Fibroblast of skin of abdomen (primary cell): ENCODE measurements at regions not wholly inside any gene's neighbourhood (a gene's known extent, or its start where the extent isn't known, plus 50 kb on each side); places are given as distances from the start of the nearest gene placed in this dataset.
A peak's percentile ranks its signal among the peaks of the same experiment; 100 is the strongest.

Experiments used
- DNase-seq: peaks from one replicate; pipeline ENCODE4 v3.0.0-alpha.2; 2013

DNA sequence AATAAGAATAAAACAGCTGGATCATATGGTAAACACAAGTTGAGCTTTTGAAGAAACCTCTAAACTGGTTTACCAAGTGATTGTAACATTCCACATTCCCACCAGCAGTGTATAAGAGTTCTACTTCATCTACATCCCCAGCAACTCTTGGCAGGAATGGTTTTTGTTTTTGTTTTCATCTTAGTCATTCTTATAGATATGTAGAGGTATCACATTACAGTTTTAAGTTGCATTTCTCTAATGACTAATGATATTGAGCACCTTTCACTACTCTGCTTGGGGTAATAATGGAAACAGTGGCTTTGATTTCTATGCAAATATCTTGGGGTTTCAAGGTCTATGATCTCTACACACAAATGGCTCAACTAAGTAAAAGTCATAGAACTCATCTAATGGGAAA lies 614.5 kb downstream of the TBC1D4 start:
- DNase-seq = peak; percentile 19

DNA sequence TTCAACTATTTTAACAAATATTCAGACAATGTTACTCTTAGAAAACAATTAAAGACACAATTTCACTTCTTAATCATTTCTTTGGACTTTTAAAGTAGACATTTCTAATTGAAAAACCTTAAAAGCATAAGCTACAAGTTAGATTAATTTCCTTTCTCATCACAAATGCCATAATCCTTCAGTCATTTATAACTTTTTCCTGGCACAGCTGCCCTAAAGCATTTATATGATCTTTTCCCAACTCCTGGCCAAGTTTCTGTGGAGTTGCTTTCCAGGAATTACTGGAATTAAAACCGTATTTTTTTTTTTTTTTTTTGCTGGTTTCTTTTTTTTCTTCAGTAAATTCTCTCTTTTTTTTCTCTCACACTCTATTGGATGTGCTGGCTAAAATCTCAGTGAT lies 615.9 kb downstream of the TBC1D4 start:
- DNase-seq = peak; percentile 44

DNA sequence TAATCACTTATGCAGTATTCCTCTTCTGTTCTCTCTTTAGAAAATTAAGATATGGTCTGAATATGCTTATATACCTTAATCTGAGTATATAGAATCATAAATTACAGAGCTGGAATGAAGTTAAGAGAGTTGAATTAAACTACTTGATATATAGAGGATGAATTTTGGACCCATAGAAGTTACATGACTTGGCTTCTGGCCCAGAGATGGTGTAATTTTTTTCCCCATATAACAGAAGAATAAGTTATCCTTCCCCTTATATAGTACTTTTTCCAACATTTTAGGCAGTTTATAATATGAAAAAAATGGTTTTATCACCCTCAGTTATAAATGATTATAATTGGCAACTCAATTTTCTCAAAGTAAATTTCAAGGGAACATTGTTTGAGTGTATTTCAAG lies 616.3 kb downstream of the TBC1D4 start:
- no peak for DNase-seq

DNA sequence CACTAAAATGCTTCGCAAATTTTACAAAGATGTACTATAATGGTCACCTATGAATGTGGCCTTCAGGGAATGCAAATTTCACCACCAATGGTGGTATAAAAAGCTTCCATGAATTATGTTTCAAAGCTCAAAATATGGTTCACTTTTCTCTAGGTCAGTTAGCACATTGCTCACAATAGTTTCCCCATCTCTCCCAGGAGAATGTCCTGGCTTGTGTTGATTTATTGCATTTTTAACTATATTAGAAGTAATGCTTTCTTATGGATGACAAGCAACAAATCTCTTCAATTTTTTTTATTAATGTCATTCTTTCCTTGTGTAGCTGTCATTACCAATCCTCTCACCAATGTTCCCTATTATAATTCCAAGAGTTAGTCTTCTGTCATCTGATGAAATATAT lies 621.2 kb downstream of the TBC1D4 start:
- DNase-seq = peak; percentile 38

DNA sequence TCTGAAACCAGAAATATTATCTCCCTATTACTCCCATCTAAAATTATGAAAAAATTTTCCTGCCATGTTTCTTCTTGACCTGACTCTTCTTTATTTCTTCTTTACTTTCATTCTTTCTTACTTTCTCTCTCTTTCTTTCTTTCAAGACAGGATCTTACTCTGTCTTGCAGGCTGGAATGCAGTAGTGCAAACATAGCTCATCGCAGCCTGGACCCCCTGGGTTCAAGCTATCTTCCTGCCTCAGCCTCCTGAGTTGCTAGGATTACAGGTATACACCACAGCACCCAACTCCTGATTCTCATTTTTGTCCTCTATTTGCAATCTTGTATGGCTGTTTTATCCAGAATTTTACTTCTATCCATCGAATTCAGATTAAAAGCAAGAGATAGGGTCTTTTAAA lies 631.1 kb downstream of the TBC1D4 start:
- no peak for DNase-seq

DNA sequence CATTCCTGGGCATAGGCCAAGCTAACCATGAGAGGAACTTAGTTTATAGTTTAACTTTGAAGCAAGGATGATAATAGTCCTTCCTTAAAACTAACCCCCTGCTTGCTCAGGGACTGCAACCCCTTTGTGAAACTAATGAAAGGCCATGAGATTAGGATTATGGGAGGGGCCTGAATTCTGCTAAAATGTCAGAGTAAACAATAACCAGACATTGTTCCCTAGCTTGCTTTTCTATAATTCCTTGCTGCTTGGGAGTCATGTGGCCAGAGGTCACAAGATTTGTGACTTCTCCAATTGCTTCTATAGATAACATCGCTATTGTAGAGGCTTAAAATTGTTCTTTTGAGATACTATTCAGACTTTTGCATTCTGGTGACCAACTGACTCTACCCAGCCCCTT lies 634.0 kb downstream of the TBC1D4 start:
- no peak for DNase-seq

DNA sequence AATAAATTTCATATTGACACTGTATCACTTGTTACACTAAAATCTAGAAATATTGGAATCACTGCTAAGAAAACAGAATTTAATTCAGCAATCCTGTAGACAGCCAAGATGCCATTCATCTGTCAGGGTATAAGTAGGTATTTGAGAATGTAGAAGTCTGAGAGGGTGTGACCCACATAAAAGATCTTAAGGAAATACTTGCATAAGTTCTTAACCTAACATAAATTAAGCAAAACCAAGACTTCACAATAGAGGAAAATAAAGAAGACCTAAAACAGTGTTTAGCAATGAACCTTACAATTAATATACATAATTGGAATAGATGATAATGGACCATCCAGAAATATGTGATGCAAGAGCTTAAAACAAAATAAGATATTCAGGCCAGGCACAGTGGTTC lies 636.2 kb downstream of the TBC1D4 start:
- no peak for DNase-seq

DNA sequence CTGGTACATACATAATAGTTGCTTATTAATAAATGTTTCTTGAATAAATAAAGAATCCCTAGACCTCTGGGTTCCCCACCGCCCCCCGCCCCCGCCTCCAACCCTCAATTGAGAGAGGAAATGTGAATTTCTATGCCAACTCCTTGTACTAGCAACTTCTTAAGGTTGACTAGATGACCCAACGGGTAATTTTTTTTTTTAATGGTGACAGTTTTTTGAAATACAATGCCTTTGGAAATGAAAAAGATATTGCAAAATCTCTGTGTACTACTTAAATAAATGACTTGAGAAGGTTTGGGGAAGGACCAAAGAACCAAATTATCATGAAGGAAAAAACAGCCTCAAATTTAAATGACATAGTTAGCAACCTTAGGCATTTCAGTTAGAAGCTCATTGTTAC lies 640.3 kb downstream of the TBC1D4 start:
- DNase-seq = no peak

DNA sequence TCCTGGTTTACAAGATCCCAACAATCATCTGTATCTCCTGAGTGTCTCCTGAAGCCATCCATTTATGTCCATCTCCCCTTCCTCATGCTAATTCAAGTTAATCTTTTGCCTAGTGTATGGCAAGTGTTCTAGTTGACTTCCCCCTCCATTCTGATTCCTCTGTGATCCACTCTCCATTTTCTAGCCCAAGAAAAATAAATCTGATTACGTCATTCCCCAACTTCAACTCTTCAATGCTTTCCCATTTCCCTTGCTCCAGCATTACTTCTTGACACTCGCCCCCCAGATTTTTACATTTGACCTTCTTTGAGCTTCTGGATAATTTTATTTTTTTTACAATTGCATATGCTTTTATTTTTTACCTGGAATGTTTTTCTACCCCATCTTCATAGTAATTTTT lies 640.8 kb downstream of the TBC1D4 start:
- no peak for DNase-seq

DNA sequence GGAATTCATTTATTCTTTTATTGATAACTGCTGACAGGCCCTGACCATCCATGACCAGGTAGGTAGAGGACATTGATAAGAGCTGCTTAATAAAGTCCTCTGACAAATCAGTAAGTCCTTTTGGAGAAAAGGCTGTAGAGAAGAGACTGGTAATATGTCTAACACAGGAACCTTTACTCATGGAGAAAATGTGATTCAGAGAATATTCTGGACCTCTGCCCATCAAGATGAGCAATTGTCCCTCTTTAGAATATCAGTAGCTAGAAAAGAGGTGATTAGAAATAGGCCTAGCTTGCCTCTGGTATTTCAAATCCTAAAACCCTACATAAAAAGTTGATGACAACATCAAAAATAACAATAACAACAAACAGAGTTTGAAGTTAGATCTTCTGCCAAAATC lies 642.3 kb downstream of the TBC1D4 start:
- peak; percentile 39 for DNase-seq

DNA sequence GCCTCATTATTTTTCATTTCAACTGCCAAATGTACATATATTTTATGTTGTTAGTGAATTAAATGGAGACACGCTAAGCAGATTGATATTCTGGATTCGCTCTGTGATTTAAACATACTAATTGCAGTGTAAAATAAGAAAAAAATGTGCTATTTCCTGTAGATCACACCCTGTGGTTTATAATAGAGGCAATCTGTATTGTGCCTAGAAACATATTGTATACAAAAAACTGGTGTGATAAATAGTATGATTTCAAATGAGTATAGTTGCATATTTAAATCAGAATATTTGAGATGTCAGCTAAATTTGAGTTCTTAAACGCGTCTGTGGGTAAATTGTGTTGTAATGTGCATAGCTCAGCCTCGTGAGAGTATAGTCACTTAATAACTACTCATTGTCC lies 643.9 kb downstream of the TBC1D4 start:
- no peak for DNase-seq

DNA sequence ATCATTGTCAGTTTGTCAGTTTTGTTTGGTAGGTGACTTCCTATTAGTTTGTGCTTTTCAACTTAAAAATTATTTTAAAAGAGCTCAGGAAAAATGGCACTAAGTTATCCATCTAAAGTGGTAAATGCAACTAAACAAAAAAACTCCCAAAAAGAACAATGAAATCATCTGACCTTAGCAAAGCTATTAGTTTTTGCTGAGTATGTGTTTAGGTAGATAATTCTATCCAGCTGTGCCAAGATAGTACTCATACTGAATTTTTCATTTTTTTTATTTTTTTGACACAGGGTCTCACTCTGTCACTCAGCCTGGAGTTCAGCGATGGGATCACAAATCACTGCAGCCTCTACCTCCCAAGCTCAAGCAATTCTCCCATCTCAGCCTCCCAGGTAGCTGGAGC lies 645.3 kb downstream of the TBC1D4 start:
- DNase-seq = no peak

DNA sequence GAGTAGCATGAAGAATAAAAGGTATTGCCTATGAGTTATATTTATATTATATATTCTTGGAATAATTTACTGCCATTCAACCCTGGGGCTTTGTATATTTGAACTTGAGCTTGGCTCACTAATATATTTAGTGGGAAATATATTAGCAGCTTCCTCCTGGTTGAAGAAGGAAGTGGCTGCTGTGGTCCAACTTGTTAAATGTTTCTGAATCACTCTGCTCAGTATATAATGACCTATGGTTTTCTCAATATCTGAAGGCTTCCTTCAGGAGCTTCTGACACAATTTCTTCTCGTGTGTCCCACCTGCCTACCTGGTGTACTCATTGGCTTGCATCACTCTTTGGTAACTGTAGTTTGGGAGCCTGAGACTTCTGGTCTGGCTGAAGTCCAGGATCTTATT lies 646.4 kb downstream of the TBC1D4 start:
- DNase-seq = no peak

DNA sequence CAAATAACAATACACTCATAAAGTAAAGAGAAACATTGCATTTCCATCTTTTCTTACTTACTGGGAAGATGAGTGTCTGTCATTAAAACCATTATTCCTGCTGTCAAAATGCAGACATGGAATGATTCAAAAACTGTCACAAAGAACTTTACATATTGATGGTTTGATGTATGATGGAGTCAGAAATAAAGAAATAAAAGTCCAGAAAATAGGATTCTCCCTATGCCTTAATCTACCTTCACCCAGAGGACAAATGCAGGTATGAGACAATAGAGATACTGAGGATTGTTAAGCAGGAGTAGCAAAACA lies 656.1 kb downstream of the TBC1D4 start:
- DNase-seq = no peak

DNA sequence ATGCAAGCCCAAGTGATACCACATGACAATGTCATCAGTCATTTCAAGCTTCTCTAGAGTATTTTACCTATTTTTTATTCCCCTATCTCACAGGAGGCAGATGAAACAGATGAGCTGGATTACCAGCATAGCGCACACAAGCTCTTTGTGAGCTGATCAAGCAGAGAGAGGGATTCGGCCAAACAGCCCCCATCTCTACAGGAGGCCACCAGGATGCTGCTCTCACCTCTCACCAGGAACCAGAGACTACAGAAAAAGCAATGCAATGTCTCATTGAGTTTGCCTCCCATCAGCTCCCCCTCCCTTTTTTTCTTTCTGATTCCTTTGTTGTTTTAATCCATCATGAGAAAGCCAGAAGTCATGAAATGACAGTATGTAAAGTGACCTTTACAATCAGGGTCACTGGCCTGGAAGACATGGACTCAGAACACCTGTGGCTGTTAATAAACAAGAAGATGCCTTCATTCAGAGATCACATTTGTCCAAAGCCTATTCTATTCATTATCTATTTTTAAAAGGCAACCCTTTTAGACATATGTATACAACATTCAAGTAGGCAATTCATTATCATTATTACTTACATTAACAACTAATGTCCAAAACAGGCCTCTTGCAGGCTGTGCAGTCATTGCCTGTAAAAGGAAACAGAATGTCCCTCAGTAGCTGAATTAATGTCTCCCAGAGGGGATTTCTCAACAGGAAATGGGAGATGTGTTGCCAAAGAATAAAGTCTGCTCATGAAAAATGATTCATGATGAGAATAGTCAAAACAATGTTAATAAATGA lies 656.6 kb downstream of the TBC1D4 start:
- DNase-seq = peak; percentile 83

DNA sequence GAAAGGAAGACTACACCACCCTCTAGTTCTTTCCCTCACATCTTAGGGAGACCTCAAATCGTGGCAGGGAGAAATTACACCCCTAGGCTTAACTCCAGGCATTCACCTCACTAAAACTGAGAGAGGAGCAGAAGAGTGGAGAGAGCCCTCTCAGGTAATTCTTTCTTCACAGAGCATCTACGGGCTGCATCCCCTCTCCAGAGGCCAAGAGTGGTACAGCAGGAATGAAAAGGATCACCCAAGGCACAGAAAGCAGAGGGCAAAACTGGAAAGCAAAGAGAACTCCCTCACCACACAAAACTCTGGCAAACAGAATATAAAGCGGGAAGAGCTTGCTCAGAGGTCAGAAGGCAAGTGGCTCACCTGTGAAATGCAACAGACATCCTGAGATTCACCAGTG lies 661.2 kb downstream of the TBC1D4 start:
- no peak for DNase-seq

DNA sequence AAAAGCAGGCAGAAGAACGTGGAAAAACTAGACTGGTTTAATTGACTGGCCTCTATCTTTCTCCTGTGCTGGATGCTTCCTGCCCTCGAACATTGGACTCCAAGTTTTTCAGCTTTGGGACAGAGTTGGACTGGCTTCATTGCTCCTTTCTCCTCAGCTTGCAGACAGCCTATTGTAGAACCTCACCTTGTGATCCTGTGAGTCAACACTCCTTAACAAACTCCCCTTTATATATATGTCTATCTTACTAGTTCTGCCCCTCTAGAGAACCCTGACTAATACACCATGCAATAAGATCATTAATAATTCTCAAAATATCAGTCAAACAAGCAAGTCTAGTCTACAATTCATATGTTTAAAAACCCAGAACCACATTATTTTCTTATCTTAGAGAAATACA lies 662.4 kb downstream of the TBC1D4 start:
- DNase-seq = no peak

DNA sequence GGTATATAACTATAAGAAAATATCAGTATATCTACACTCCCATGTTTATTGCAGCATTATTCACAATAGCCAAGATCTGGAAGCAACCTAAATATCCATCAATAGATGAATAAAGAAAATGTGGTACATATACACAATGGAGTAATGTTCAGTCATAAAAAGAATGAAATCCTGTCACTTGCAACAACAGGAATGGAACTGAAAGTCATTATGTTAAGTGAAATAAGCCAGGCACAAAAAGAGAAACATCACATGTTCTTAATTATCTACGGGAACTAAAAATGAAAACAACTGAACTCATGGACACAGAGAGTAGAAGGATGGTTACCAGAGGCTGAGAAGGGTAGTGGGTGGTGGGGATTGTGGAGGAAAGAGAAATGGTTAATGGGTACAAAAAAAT lies 665.2 kb downstream of the TBC1D4 start:
- DNase-seq = no peak

DNA sequence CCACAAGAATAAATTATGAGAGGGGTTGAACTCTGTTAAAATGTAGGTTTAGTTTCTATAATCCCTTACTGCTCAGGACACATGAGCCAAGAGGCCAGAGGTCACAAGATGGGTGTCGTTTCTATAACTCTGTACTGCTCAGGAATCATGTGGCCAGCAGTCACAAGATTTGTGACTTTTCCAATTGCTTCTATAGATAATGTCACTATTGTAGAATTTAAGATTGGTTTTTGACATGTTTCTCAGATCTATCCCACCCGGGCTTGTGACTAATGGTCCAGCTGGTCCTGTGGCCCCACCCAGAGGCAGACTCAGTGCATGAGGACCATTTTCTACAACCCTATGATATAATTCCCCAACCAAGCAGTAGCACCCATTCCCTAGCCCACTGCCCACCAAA lies 662.0 kb upstream of the KLF12 start:
- no peak for DNase-seq

DNA sequence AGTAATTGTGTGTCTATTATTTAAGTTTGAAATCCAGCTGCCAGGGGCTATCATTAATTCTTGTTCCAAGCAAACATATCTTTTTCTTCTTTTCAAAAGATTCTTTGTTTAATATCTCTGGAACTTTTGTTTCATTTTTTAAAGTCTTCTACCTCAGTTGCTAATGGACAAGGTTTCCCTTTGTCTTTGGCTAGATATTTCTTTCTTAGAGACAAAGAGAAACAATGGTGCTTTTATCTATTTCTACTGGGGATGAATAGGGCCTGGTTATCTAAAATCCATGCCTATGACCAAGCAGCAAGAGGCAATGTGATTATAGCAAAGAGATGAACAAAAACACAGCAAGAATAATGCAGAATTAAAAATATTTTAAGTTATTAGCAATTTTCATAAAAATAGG lies 661.3 kb upstream of the KLF12 start:
- DNase-seq = no peak

DNA sequence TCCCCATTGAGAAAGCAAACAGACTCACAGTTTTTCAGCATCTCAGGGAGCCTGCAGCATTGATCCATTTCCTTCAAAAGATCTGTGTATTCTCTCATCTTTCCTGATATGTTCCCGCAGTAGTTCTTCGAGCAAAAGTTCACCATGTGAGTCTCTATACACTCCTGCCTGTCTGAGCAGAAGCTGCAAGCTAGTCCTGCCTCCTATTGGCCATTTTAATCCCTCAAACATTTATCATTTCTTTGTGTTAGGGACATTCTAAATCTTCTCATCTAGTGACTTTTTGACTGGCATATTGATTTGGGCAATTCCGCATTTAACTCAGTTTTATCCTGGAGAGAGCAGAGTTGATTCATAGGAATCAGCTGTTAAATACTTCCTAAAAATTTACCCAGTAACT lies 660.4 kb upstream of the KLF12 start:
- no peak for DNase-seq

DNA sequence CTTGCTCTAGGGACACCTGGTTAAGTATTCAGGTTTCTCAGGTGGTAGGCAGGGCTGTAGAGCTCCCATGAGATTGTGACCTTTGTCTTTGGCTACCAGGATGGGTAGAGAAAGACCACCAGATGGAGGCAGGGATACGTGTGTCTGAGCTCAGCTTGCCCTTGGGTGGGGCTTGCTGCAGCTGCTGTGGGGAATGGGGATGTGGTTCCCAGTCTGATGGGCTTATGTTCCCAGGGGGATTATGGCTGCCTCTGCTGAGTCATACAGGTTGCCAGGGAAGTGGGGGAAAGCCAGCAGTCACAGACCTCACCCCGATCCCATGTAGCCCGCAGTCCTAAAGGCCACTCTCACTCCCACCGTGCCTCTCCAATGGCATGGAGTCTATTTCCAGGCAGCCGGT lies 659.9 kb upstream of the KLF12 start:
- DNase-seq = no peak

DNA sequence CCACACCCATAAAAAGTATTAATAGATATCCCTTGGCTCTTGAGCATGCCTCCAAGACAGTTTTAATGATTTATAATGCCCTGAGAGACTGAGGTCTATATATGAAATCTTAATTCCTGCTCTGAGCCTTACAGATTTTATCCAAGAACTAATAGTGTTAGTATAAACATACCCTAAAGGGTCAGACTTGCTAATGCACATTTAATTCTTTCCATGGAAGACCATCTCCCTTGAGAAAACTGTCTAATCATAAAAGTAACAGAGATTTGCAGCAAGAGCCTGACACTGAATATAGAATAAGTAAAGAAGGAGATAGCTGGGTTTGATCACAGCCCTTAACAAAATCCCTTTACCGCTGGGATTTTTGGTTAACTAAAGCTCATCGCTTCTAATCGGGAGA lies 650.8 kb upstream of the KLF12 start:
- DNase-seq = no peak

DNA sequence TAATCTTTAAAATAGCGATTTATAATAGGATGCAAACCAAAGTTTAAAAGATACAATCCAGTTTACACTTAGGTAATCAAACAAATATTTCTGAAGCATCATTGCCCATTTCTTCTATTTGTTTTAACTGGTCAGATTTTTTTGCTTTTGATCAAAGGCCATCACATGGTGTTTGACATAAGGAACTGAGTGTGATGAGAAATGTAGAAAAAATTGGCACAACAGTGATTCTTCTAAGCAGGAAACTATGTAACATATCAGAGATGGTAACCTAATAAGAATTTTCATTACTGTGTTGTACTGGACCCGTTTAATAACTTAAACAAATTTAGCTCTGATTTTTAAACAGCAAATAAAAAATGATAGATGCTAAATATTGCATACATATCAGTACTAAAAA lies 644.7 kb upstream of the KLF12 start:
- no peak for DNase-seq

DNA sequence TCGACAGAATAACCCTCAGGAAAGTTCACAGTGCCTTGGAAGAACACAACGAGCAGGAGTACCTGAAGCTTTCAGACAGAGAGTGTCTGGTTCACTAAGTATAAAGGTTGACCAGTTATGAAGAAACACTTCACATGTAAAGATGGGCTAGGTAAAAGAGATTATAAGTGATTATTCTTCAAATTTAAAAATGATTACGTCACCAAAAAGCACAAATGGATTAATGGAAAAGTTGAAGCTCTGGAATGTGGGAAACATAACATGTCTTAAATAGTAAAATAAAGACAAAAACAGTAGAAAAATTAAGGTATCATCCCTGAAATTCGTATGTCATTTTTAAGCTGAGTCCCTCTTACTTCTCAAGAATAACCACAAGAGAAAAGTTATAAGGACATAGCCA lies 643.9 kb upstream of the KLF12 start:
- DNase-seq = no peak

DNA sequence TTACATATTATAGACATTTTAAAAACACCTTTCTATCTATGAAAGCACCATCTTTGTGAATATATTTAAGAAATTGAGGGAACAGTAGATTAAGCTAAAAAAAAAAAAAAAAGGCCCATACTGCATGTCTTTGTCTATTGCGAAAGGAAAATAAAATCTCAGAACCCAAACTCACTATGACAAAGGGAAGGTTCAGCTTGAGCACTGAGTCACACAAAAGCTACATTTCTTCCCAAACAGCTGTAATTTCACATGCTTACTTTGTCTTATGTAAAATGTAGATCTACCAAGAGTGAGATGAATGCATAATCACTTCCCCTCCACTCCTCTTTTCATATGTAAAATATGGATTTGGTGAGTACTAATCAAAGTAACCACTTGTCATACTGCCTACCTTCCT lies 640.1 kb upstream of the KLF12 start:
- DNase-seq = peak; percentile 73
